GM18517 (cell line): ENCODE measurements at regions not wholly inside any gene's neighbourhood (a gene's known extent, or its start where the extent isn't known, plus 50 kb on each side); places are given as distances from the start of the nearest gene placed in this dataset.

Experiments
- ATAC-seq: cut with Tn5 transposase; IDR thresholded peaks from one replicate; pipeline ENCODE4 v1.9.1; 2021; ENCODE audit warnings: mild to moderate bottlenecking, moderate library complexity; ENCODE audit not compliant: unreplicated experiment

- no peak for ATAC-seq
Measured at GRCh38 chr5:143473481-143473880, 70.0 kb upstream of the NR3C1 start.

- no peak for ATAC-seq
Measured at GRCh38 chr5:143472576-143472975, 69.1 kb upstream of the NR3C1 start.

- no peak for ATAC-seq
Measured at GRCh38 chr5:143471666-143472464, 68.4 kb upstream of the NR3C1 start.

GRCh38 chr5:143471041-143471509 is 67.6 kb upstream of the NR3C1 start:
- no peak for ATAC-seq

GRCh38 chr5:143470120-143470519 is 66.6 kb upstream of the NR3C1 start:
- ATAC-seq, result no peak

- no peak for ATAC-seq
Measured at GRCh38 chr5:143469125-143469524, 65.6 kb upstream of the NR3C1 start.

GRCh38 chr5:143466632-143467031 is 63.1 kb upstream of the NR3C1 start:
- ATAC-seq, result no peak

GRCh38 chr5:143464723-143465490 is 61.4 kb upstream of the NR3C1 start:
- ATAC-seq, result no peak

GRCh38 chr5:143462431-143462830 is 58.9 kb upstream of the NR3C1 start:
- ATAC-seq, result no peak

GRCh38 chr5:143459433-143459832 is 55.9 kb upstream of the NR3C1 start:
- ATAC-seq, result no peak

GRCh38 chr5:143456952-143457547 is 53.6 kb upstream of the NR3C1 start:
- no peak for ATAC-seq

- no peak for ATAC-seq
Measured at GRCh38 chr5:143454936-143455516, 51.5 kb upstream of the NR3C1 start.

- no peak for ATAC-seq
Measured at GRCh38 chr5:143453720-143454119, 50.2 kb upstream of the NR3C1 start.
